Heart right ventricle (tissue), 16 donors: ENCODE measurements at regions not wholly inside any gene's neighbourhood (a gene's known extent, or its start where the extent isn't known, plus 50 kb on each side); places are given as distances from the start of the nearest gene placed in this dataset.

Source experiments
- ATAC-seq, 8 donors: fragments of 200-7000 bp; cut with Tn5 transposase; one replicate each; pipeline ENCODE4 v1.9.1; 2020; ENCODE audit warnings: mild to moderate bottlenecking in 8 of 8, moderate library complexity in 8 of 8, moderate number of reproducible peaks in 1 of 8
- DNase-seq, 2 donors: peaks; one replicate each; pipeline ENCODE4 v3.0.0-alpha.2; 2020
- H3K27ac ChIP-seq, 10 donors: fragments of 200-600 bp; sonication (generic) in 2 of 10; one replicate each; pipeline versions ENCODE4 v1.5.0 to v1.8.0; 2020 to 2022; ENCODE audit warnings: mild to moderate bottlenecking in 3 of 10
- H3K27me3 ChIP-seq, 7 donors: fragments of 200-600 bp; one replicate each; pipeline ENCODE4 v1.8.0; 2021 to 2022; ENCODE audit warnings: mild to moderate bottlenecking in 2 of 7
- H3K36me3 ChIP-seq, 9 donors: fragments of 200-600 bp; sonication (generic) in 1 of 9; one replicate each; pipeline versions ENCODE4 v1.5.0 to v1.8.0; 2020 to 2022; ENCODE audit warnings: mild to moderate bottlenecking in 2 of 9
- H3K4me1 ChIP-seq, 9 donors: fragments of 200-600 bp; sonication (generic) in 1 of 9; one replicate each; pipeline versions ENCODE4 v1.5.0 to v1.8.0; 2020 to 2022; ENCODE audit warnings: mild to moderate bottlenecking in 4 of 9
- H3K4me3 ChIP-seq, 10 donors: fragments of 200-600 bp; sonication (generic) in 2 of 10; one replicate each; pipeline versions ENCODE4 v1.5.0 to v1.8.0; 2020 to 2022; ENCODE audit warnings: mild to moderate bottlenecking in 7 of 10, moderate library complexity in 2 of 10
- H3K9me3 ChIP-seq, 11 donors: fragments of 200-600 bp in 10 of 11; sonication (generic) in 2 of 11; one replicate each; pipeline versions ENCODE4 v1.5.0 to v1.8.0; 2013 to 2022; ENCODE audit warnings: mild to moderate bottlenecking in 2 of 11, control low read depth in 1 of 11, moderate library complexity in 1 of 11
- CTCF ChIP-seq, 9 donors: fragments of 200-600 bp; sonication (generic) in 2 of 9; IDR thresholded peaks; one replicate each; pipeline versions ENCODE4 v1.5.0 to v1.8.0; 2021 to 2022; ENCODE audit warnings: antibody characterized with exemption in 9 of 9, mild to moderate bottlenecking in 5 of 9, moderate library complexity in 1 of 9
- WGBS, 2 donors: extraction: QIAGEN DNeasy Blood & Tissue Kit; methylation state at CpG; one replicate each; pipeline ENCODE4 v1.1.7; 2013; ENCODE audit warnings: inconsistent platforms in 1 of 2; 5-methylcytosine and 5-hydroxymethylcytosine counted together
- intact Hi-C, 10 donors: fragments of 100-400 bp; cut with DNase I; formaldehyde crosslinking; loops; one replicate each; pipeline versions ENCODE4 v1.11.1 to v1.14.2; 2022
- donor health status: Arrhythmogenic right ventricular cardiomyopathy.
- donor health status: ischemic (EF 13 %, LVEDD 7.1; RV severe dilation, severe dysfunction).
- donor health status: healthy with polysubstance abuse.
- donor health status: DM: no; HTN: yes; CAD: no.
- donor health status: DM: no; HTN: no; CAD: no.
- donor health status: ischemic (EF 25% LVEDD 6.9; RV normal size, moderate dysfunction).
- donor health status: ischemic (EF 25% LVEDD 5.7; RV mildly dilated, moderate dysfunction).
- donor health status: healthy.
- donor health status: DM: yes; HTN: yes; CAD: no.
- donor health status: Ischemic cardiomyopathy.
- donor health status: ischemic (EF 35%, LVEDD 5.7; RV mildly dilated, moderate dysfunction).
- donor health status: nonischemic (EF 11% LVEDD 7.7; RV severe dilation, severe dysfunction).
- donor health status: DM: yes; HTN: yes; CAD: no.
- donor health status: PGD.
- donor health status: ischemic (EF 29% LVEDD 5.4; RV normal size, mild dysfunction).
- donor health status: nonischemic (EF 23%, LVEDD 6.1; RV moderate dilation, normal function).

- DNase-seq: no peak
- Histone ChIP-seq H3K27me3 (no peaks in the 10 kb centered on the region), H3K9me3 (peaks cover 0 to 9% (median 0%) of the 10 kb centered on the region in 11 donors), H3K36me3 (peaks cover 0 to 6% (median 0%) of the 10 kb centered on the region in 9 donors), H3K4me3 (no peak overlapping the region), H3K27ac (no peak overlapping the region), H3K4me1 (peaks cover 0 to 4% (median 0%) of the 10 kb centered on the region in 9 donors)
- peak in 1 of 8 donors; percentile 52 for ATAC-seq
- 71 to 75% methylated on average over 1 of the region's 1 CpG for WGBS, 2 donors
- intact Hi-C loops: no loop called here
- TF ChIP-seq CTCF (IDR thresholded peaks at IDR 0.05): no peak
Observed at GRCh38 chr3:124227150-124227630, 235.3 kb upstream of the ROPN1 start.

DNA sequence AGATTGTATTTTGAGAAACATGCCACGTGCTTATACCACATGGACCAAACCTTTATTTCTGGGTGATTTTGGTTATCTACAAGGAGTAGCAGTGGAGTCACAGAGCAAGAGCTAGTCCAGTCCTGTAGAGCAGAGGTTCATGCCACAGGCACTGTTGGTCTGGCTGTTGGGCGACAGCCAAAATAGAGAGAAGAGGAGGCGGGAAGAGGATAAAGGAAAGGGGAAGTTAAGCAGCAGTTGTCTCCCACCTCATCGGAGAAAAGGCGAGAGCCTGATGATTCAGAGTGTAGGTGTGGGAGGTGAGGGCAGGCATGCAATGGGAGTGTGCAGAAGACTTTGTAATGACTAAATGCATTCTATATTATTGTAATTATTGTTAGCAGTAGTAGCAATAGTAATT is 237.5 kb upstream of the ROPN1 start:
- intact Hi-C loops: no loop called here
- Histone ChIP-seq H3K36me3 (peaks cover 0 to 6% (median 0%) of the 10 kb centered on the region in 9 donors), H3K9me3 (peaks cover 0 to 9% (median 0%) of the 10 kb centered on the region in 11 donors), H3K4me1 (peaks cover 0 to 13% (median 0%) of the 10 kb centered on the region in 9 donors), H3K27me3 (no peaks in the 10 kb centered on the region), H3K27ac (no peak overlapping the region), H3K4me3 (no peak overlapping the region)
- 79 to 82% methylated on average over 5 of the region's 5 CpGs for WGBS, 2 donors
- no peak for DNase-seq
- TF ChIP-seq CTCF (IDR thresholded peaks at IDR 0.05): no peak
- peak in 1 of 8 donors; percentile 11 for ATAC-seq

DNA sequence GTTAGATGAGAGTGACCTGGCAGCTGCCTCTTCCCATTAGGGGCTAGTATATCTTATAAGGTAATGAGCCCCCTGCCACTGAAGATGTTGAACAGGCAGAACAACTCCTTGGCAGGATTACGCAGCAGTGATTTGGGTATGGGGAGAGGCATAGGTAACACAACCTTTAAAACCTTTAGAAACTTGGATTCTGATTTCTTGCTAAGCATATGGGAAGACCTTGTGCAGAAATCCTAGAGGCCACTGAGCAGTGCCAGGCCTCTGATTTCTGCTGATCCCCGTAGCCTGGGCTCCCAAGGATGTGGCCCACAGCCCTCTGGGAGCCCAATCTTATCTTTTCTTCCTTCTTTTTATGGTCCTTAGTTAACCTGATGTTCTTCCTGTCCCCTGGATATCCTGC is 237.9 kb upstream of the ROPN1 start:
- no peak overlapping the region for H3K27ac ChIP-seq
- no peak overlapping the region for H3K4me3 ChIP-seq
- WGBS, 2 donors: 87 to 93% methylated on average over 2 of the region's 2 CpGs
- peaks cover 0 to 9% (median 0%) of the 10 kb centered on the region in 11 donors for H3K9me3 ChIP-seq
- H3K4me1 ChIP-seq: peaks cover 0 to 17% (median 0%) of the 10 kb centered on the region in 9 donors
- H3K27me3 ChIP-seq: no peaks in the 10 kb centered on the region
- H3K36me3 ChIP-seq: peaks cover 0 to 6% (median 0%) of the 10 kb centered on the region in 9 donors
- no peak for TF ChIP-seq CTCF (IDR thresholded peaks at IDR 0.05)
- DNase-seq (no peak), ATAC-seq (no peak)
- intact Hi-C loops: no loop called here

DNA sequence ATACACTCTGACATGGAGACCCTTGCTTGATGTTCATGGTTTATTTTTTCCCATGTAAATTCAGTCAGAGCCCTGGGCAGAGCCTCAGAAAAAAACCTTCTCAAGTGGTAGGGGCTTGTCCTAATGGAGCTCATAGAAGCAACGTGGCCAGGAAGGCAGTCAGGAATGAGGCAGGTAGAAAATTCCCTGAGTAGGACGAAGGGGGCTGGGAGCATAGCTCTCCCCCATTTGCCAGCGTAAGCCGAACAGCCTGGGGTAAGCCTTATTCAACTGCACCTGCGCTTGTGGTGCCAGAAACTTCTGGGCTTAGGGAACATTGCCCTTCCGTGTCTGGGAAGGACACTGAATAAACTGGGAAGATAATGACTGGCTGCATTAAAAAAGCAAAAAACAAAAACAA is 238.5 kb upstream of the ROPN1 start:
- peaks cover 0 to 11% (median 0%) of the 10 kb centered on the region in 9 donors for H3K36me3 ChIP-seq
- WGBS, 2 donors: 90 to 92% methylated on average over 6 of the region's 6 CpGs
- H3K27ac ChIP-seq: no peak overlapping the region
- no peak for TF ChIP-seq CTCF (IDR thresholded peaks at IDR 0.05)
- H3K9me3 ChIP-seq: peaks cover 0 to 9% (median 0%) of the 10 kb centered on the region in 11 donors
- ATAC-seq (no peak), DNase-seq (no peak)
- peaks cover 0 to 22% (median 0%) of the 10 kb centered on the region in 9 donors for H3K4me1 ChIP-seq
- intact Hi-C loops: no loop called here
- H3K4me3 ChIP-seq: no peak overlapping the region
- no peaks in the 10 kb centered on the region for H3K27me3 ChIP-seq
